Stomach (tissue), 8 donors: ENCODE measurements at regions not wholly inside any gene's neighbourhood (a gene's known extent, or its start where the extent isn't known, plus 50 kb on each side); places are given as distances from the start of the nearest gene placed in this dataset.

Experiments
- DNase-seq, 2 donors: peaks; one replicate each; pipeline versions ENCODE4 v3.0.0 to v3.0.0-alpha.2; 2013 to 2019
- H3K27ac ChIP-seq, 5 donors: fragments of 200-600 bp in 4 of 5; sonication (generic) in 4 of 5; one replicate each; pipeline ENCODE4 v1.5.1; 2013 to 2019; ENCODE audit warnings: mild to moderate bottlenecking in 1 of 5, moderate library complexity in 1 of 5
- H3K27me3 ChIP-seq, 3 donors: fragments of 200-600 bp; sonication (generic); one replicate each; pipeline ENCODE4 v1.5.1; 2017 to 2019; ENCODE audit warnings: mixed run types in 1 of 3
- H3K36me3 ChIP-seq, 4 donors: fragments of 200-600 bp; sonication (generic); 1 replicate in 3 of 4; 2 replicates in 1 of 4; pipeline ENCODE4 v1.5.1; 2016 to 2019
- H3K4me1 ChIP-seq, 4 donors: fragments of 200-600 bp; sonication (generic); one replicate each; pipeline ENCODE4 v1.5.1; 2016 to 2019
- H3K4me3 ChIP-seq, 4 donors: fragments of 200-600 bp; sonication (generic) in 3 of 4; one replicate each; pipeline ENCODE4 v1.5.1; 2016 to 2019; ENCODE audit warnings: mild to moderate bottlenecking in 1 of 4
- H3K9me3 ChIP-seq, 4 donors: fragments of 200-600 bp; sonication (generic); one replicate each; pipeline ENCODE4 v1.5.1; 2016 to 2019
- EP300 ChIP-seq: sonication (generic); formaldehyde crosslinking; IDR thresholded peaks from one replicate; pipeline ENCODE4 v1.6.1; 2017; ENCODE audit warnings: antibody characterized with exemption
- POLR2A ChIP-seq, 4 donors: fragments of 450-650 bp; IDR thresholded peaks; one replicate each; pipeline ENCODE4 v1.6.1; 2016; ENCODE audit warnings: antibody characterized with exemption in 4 of 4, control low read depth in 2 of 4, mild to moderate bottlenecking in 1 of 4, moderate library complexity in 1 of 4
- POLR2AphosphoS5 ChIP-seq, 3 donors: sonication (generic); formaldehyde crosslinking; IDR thresholded peaks; one replicate each; pipeline ENCODE4 v1.6.1; 2016; ENCODE audit warnings: antibody characterized with exemption in 3 of 3
- WGBS, 5 donors: extraction: QIAGEN DNeasy Blood & Tissue Kit in 3 of 5; methylation state at CpG; one replicate each; pipeline versions ENCODE4 v1.1.5 to v1.1.7; 2013 to 2018; 5-methylcytosine and 5-hydroxymethylcytosine counted together
- intact Hi-C: fragments of 100-400 bp; cut with DNase I; formaldehyde crosslinking; loops from one replicate; pipeline ENCODE4 v1.15.1; 2023; ENCODE audit warnings: low total_unique reads
- TF ChIP-seq, protein P1 (sequence below), 7 experiments: fragments of 450-650 bp in 4 of 7; fragments of 200-600 bp in 3 of 7; sonication (generic) in 3 of 7; IDR thresholded peaks; one replicate each; pipeline ENCODE4 v1.5.1; 2016 to 2019; ENCODE audit warnings: antibody characterized with exemption in 7 of 7, control low read depth in 2 of 7, mild to moderate bottlenecking in 1 of 7
- donor health status: healthy with polysubstance abuse.
- donor health status: Bipolar disorder and iron deficiency.
- donor health status: healthy.

DNA sequence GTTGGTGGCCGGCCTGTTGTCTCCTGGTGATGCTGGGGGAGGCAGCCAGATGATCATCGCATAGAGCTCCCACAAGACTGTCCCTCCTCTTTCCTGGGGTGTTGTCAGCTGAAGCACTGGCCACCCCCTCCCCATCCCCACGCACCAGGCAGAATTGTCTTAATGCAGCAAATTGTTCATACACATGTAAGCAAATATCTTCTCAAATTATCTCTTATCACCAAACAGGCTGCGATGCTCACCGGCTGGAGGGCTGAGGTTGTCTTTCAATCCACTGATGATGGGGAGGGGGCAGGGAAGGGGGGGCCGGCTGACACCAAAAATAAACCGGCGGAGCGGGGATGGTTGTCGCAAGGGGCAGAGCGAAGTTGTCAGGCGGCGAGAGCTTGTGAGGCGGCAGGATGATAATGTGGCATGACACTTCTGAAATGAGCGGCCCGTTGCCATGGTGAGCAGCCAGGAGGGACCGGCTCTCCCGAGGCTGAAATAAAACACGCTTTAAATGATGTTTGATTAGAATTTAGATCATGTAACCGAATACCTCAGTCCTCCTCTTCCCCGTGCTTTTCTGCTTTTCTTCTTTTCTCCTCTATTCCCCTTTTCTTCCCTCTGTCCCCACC, 59.8 kb downstream of the MRM1 start:
- peaks cover 0 to 91% (median 32%) of the 10 kb centered on the region in 3 donors for H3K27me3 ChIP-seq
- intact Hi-C loops, result no loop called here
- no peak overlapping the region for H3K27ac ChIP-seq
- 34 to 53% (median 42%) methylated on average over 20 to 21 of the region's 21 CpGs for WGBS, 5 donors
- peaks cover 6 to 11% (median 10%) of the 10 kb centered on the region in 4 donors for H3K4me1 ChIP-seq
- TF ChIP-seq, protein P1, sequence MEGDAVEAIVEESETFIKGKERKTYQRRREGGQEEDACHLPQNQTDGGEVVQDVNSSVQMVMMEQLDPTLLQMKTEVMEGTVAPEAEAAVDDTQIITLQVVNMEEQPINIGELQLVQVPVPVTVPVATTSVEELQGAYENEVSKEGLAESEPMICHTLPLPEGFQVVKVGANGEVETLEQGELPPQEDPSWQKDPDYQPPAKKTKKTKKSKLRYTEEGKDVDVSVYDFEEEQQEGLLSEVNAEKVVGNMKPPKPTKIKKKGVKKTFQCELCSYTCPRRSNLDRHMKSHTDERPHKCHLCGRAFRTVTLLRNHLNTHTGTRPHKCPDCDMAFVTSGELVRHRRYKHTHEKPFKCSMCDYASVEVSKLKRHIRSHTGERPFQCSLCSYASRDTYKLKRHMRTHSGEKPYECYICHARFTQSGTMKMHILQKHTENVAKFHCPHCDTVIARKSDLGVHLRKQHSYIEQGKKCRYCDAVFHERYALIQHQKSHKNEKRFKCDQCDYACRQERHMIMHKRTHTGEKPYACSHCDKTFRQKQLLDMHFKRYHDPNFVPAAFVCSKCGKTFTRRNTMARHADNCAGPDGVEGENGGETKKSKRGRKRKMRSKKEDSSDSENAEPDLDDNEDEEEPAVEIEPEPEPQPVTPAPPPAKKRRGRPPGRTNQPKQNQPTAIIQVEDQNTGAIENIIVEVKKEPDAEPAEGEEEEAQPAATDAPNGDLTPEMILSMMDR (IDR thresholded peaks at IDR 0.05), result no peak
- TF ChIP-seq POLR2AphosphoS5 (IDR thresholded peaks at IDR 0.05) (no peak), POLR2A (IDR thresholded peaks at IDR 0.05) (no peak)
- H3K4me3 ChIP-seq, result no peak overlapping the region
- H3K36me3 ChIP-seq, result no peaks in the 10 kb centered on the region
- no peaks in the 10 kb centered on the region for H3K9me3 ChIP-seq
- no peak for DNase-seq

DNA sequence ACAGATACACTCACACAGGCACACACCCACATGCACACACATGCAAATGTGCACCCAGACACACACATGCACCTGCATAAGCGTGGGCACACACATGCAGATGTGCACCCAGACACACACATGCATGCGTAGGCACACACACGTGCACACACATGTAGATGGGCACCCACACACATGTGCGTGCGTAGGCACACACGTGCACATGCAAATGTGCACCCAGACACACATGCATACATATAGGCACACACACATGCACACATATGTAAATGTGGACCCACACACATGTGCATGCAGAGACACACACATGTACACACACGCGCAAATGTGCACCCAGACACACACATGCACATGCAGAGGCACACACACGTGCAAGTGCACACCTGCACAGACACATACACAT, 60.3 kb downstream of the MRM1 start:
- H3K27me3 ChIP-seq, result peaks cover 0 to 88% (median 32%) of the 10 kb centered on the region in 3 donors
- WGBS, 5 donors, result 83 to 91% (median 89%) methylated on average over 9 of the region's 9 CpGs
- H3K27ac ChIP-seq, result no peak overlapping the region

GRCh38 chr17:36665417-36665816, 64.0 kb downstream of the MRM1 start:
- Histone ChIP-seq H3K4me3 (no peak overlapping the region), H3K27me3 (peaks cover 0 to 71% (median 13%) of the 10 kb centered on the region in 3 donors), H3K27ac (no peak overlapping the region), H3K36me3 (no peaks in the 10 kb centered on the region), H3K4me1 (no peaks in the 10 kb centered on the region), H3K9me3 (no peaks in the 10 kb centered on the region)
- intact Hi-C loops, result no loop called here
- WGBS, 5 donors, result 60 to 67% (median 66%) methylated on average over 11 of the region's 11 CpGs
- TF ChIP-seq, protein P1 (IDR thresholded peaks at IDR 0.05), result no peak
- TF ChIP-seq EP300 (no peak), POLR2A (IDR thresholded peaks at IDR 0.05) (no peak), POLR2AphosphoS5 (IDR thresholded peaks at IDR 0.05) (no peak)
- no peak for DNase-seq

More for the DNA sequence above, 60.3 kb downstream of the MRM1 start:
- no peak overlapping the region for H3K4me3 ChIP-seq
- peaks cover 6 to 11% (median 10%) of the 10 kb centered on the region in 4 donors for H3K4me1 ChIP-seq
- intact Hi-C loops, result no loop called here
- TF ChIP-seq, protein P1 (IDR thresholded peaks at IDR 0.05), result no peak
- TF ChIP-seq EP300 (no peak), POLR2AphosphoS5 (IDR thresholded peaks at IDR 0.05) (no peak), POLR2A (IDR thresholded peaks at IDR 0.05) (no peak)
- no peaks in the 10 kb centered on the region for H3K9me3 ChIP-seq
- no peaks in the 10 kb centered on the region for H3K36me3 ChIP-seq
- no peak for DNase-seq

GRCh38 chr17:36667922-36668321, 66.5 kb downstream of the MRM1 start:
- no peak for DNase-seq
- no peaks in the 10 kb centered on the region for H3K4me1 ChIP-seq
- peaks cover 0 to 47% (median 0%) of the 10 kb centered on the region in 3 donors for H3K27me3 ChIP-seq
- no peak overlapping the region for H3K27ac ChIP-seq
- TF ChIP-seq POLR2A (IDR thresholded peaks at IDR 0.05), result no peak
- TF ChIP-seq, protein P1 (IDR thresholded peaks at IDR 0.05), result no peak
- no peak for TF ChIP-seq POLR2AphosphoS5 (IDR thresholded peaks at IDR 0.05)
- TF ChIP-seq EP300, result no peak
- no peaks in the 10 kb centered on the region for H3K9me3 ChIP-seq
- no peak overlapping the region for H3K4me3 ChIP-seq
- WGBS, 5 donors, result 49 to 68% (median 63%) methylated on average over 2 of the region's 2 CpGs
- intact Hi-C loops, result no loop called here
- no peaks in the 10 kb centered on the region for H3K36me3 ChIP-seq
